ENCODE measurements at regions not wholly inside any gene's neighbourhood (a gene's known extent, or its start where the extent isn't known, plus 50 kb on each side); places are given as distances from the start of the nearest gene placed in this dataset.

DNA sequence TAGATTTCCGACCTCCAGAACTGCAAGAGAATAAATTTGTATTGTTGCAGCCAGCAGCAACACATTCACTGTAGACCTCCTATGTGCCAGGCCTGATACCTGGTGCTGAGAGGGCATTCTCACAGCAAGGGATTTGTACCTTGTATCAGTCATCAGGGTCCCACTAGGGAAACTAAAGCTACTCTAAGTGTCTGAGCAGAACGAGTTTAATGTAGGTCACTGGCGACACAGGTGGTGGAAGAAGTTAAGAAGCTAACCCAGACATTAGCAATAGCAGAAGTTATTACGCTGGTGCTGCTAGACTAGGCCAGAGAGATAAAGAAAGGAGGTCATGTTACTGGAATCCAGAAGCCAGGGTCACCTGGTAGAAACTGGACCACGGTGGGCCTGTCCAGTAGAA, 60.5 kb upstream of the BCL6 start:
- H3K27me3 ChIP-seq (ENCODE audit: insufficient read depth) = no peaks in the 10 kb centered on the region
- H3K36me3 ChIP-seq (replicated peaks in 1 of 2; ENCODE audit: control insufficient read depth in 1 of 2, insufficient read depth in 2 of 2, low read length in 1 of 2) = no peaks in the 10 kb centered on the region
- ChIA-PET POLR2A (no interaction called here), CTCF (interaction anchor here (0.8 to 1.1 kb wide), 2 partner anchors 8 to 65 kb away, joined by 3 read pairs; no protein-coding TSS in a partner anchor)
- no peak overlapping the region for H3K27ac ChIP-seq (ENCODE audit: low read depth in 2 of 2, low read length in 1 of 2)
- no peak for TF ChIP-seq RFX5 (IDR thresholded peaks at IDR 0.05; ENCODE audit: low read length)
- no peak for TF ChIP-seq EP300 (IDR thresholded peaks at IDR 0.05; ENCODE audit: borderline replicate concordance in 1 of 2, low read depth in 1 of 2, low read length in 1 of 2)
- no peak for TF ChIP-seq NFIC (IDR thresholded peaks at IDR 0.05; ENCODE audit: borderline replicate concordance)
- TF ChIP-seq FOXJ3 (CRISPR knock-in tag; IDR thresholded peaks at IDR 0.05) = no peak
- TF ChIP-seq FOXM1 (IDR thresholded peaks at IDR 0.05; ENCODE audit: low read depth) = no peak
- no peak for TF ChIP-seq TCF12 (IDR thresholded peaks at IDR 0.05)
- no peak for TF ChIP-seq SIN3A (IDR thresholded peaks at IDR 0.05; ENCODE audit: borderline replicate concordance, low read depth, low read length)
- no peak for TF ChIP-seq FOSL2 (IDR thresholded peaks at IDR 0.05; ENCODE audit: borderline replicate concordance, low read depth)
- TF ChIP-seq, protein P1, sequence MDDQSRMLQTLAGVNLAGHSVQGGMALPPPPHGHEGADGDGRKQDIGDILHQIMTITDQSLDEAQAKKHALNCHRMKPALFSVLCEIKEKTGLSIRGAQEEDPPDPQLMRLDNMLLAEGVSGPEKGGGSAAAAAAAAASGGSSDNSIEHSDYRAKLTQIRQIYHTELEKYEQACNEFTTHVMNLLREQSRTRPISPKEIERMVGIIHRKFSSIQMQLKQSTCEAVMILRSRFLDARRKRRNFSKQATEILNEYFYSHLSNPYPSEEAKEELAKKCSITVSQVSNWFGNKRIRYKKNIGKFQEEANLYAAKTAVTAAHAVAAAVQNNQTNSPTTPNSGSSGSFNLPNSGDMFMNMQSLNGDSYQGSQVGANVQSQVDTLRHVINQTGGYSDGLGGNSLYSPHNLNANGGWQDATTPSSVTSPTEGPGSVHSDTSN (IDR thresholded peaks at IDR 0.05) = no peak
- TF ChIP-seq, protein P2, sequence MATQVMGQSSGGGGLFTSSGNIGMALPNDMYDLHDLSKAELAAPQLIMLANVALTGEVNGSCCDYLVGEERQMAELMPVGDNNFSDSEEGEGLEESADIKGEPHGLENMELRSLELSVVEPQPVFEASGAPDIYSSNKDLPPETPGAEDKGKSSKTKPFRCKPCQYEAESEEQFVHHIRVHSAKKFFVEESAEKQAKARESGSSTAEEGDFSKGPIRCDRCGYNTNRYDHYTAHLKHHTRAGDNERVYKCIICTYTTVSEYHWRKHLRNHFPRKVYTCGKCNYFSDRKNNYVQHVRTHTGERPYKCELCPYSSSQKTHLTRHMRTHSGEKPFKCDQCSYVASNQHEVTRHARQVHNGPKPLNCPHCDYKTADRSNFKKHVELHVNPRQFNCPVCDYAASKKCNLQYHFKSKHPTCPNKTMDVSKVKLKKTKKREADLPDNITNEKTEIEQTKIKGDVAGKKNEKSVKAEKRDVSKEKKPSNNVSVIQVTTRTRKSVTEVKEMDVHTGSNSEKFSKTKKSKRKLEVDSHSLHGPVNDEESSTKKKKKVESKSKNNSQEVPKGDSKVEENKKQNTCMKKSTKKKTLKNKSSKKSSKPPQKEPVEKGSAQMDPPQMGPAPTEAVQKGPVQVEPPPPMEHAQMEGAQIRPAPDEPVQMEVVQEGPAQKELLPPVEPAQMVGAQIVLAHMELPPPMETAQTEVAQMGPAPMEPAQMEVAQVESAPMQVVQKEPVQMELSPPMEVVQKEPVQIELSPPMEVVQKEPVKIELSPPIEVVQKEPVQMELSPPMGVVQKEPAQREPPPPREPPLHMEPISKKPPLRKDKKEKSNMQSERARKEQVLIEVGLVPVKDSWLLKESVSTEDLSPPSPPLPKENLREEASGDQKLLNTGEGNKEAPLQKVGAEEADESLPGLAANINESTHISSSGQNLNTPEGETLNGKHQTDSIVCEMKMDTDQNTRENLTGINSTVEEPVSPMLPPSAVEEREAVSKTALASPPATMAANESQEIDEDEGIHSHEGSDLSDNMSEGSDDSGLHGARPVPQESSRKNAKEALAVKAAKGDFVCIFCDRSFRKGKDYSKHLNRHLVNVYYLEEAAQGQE (IDR thresholded peaks at IDR 0.05; ENCODE audit: low read depth, low read length) = no peak
- TF ChIP-seq, protein P3, sequence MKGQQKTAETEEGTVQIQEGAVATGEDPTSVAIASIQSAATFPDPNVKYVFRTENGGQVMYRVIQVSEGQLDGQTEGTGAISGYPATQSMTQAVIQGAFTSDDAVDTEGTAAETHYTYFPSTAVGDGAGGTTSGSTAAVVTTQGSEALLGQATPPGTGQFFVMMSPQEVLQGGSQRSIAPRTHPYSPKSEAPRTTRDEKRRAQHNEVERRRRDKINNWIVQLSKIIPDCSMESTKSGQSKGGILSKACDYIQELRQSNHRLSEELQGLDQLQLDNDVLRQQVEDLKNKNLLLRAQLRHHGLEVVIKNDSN (IDR thresholded peaks at IDR 0.05; ENCODE audit: borderline replicate concordance, low read depth) = no peak
- TF ChIP-seq, protein P4, sequence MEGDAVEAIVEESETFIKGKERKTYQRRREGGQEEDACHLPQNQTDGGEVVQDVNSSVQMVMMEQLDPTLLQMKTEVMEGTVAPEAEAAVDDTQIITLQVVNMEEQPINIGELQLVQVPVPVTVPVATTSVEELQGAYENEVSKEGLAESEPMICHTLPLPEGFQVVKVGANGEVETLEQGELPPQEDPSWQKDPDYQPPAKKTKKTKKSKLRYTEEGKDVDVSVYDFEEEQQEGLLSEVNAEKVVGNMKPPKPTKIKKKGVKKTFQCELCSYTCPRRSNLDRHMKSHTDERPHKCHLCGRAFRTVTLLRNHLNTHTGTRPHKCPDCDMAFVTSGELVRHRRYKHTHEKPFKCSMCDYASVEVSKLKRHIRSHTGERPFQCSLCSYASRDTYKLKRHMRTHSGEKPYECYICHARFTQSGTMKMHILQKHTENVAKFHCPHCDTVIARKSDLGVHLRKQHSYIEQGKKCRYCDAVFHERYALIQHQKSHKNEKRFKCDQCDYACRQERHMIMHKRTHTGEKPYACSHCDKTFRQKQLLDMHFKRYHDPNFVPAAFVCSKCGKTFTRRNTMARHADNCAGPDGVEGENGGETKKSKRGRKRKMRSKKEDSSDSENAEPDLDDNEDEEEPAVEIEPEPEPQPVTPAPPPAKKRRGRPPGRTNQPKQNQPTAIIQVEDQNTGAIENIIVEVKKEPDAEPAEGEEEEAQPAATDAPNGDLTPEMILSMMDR (IDR thresholded peaks at IDR 0.05) = no peak
- no peak for TF ChIP-seq POLR2AphosphoS5 (IDR thresholded peaks at IDR 0.05; ENCODE audit: low read depth, low read length)
- TF ChIP-seq, protein P5, sequence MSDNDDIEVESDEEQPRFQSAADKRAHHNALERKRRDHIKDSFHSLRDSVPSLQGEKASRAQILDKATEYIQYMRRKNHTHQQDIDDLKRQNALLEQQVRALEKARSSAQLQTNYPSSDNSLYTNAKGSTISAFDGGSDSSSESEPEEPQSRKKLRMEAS (IDR thresholded peaks at IDR 0.05; ENCODE audit: low read depth) = no peak
- TF ChIP-seq, protein P6, sequence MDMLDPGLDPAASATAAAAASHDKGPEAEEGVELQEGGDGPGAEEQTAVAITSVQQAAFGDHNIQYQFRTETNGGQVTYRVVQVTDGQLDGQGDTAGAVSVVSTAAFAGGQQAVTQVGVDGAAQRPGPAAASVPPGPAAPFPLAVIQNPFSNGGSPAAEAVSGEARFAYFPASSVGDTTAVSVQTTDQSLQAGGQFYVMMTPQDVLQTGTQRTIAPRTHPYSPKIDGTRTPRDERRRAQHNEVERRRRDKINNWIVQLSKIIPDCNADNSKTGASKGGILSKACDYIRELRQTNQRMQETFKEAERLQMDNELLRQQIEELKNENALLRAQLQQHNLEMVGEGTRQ (IDR thresholded peaks at IDR 0.05; ENCODE audit: borderline replicate concordance, low read depth, low read length) = no peak
- no peak for TF ChIP-seq GATA2 (CRISPR knock-in tag; IDR thresholded peaks at IDR 0.05)
- TF ChIP-seq, protein P7, sequence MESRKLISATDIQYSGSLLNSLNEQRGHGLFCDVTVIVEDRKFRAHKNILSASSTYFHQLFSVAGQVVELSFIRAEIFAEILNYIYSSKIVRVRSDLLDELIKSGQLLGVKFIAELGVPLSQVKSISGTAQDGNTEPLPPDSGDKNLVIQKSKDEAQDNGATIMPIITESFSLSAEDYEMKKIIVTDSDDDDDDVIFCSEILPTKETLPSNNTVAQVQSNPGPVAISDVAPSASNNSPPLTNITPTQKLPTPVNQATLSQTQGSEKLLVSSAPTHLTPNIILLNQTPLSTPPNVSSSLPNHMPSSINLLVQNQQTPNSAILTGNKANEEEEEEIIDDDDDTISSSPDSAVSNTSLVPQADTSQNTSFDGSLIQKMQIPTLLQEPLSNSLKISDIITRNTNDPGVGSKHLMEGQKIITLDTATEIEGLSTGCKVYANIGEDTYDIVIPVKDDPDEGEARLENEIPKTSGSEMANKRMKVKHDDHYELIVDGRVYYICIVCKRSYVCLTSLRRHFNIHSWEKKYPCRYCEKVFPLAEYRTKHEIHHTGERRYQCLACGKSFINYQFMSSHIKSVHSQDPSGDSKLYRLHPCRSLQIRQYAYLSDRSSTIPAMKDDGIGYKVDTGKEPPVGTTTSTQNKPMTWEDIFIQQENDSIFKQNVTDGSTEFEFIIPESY (IDR thresholded peaks at IDR 0.05; ENCODE audit: borderline replicate concordance, low read depth) = no peak
- no peak for DNase-seq
- H3K4me3 ChIP-seq (ENCODE audit: low read depth in 2 of 2, low read length in 1 of 2) = no peak overlapping the region
- H3K9me2 ChIP-seq = no peaks in the 10 kb centered on the region
- 62% methylated on average over 5 of the region's 5 CpGs for WGBS (ENCODE audit: low lambda C conversion rate)
- H3K79me2 ChIP-seq (ENCODE audit: insufficient read depth) = no peaks in the 10 kb centered on the region
- no peaks in the 10 kb centered on the region for H3F3A ChIP-seq (replicated peaks; ENCODE audit: insufficient read depth)
- no peaks in the 10 kb centered on the region for H4K20me1 ChIP-seq (ENCODE audit: insufficient read depth)
- no peaks in the 10 kb centered on the region for H3K9me3 ChIP-seq
- H3K9ac ChIP-seq = no peak overlapping the region
- no peak overlapping the region for H3K4me2 ChIP-seq
- no peaks in the 10 kb centered on the region for H3K4me1 ChIP-seq (ENCODE audit: control insufficient read depth in 1 of 2, insufficient read depth in 2 of 2, low read depth in 1 of 2, low read length in 1 of 2)
- no peak overlapping the region for H2AFZ ChIP-seq (ENCODE audit: low read depth)

Measured in SK-N-SH (cell line).